HG02973 (cell line): ENCODE measurements at regions not wholly inside any gene's neighbourhood (a gene's known extent, or its start where the extent isn't known, plus 50 kb on each side); places are given as distances from the start of the nearest gene placed in this dataset.

Experiments
- ATAC-seq: cut with Tn5 transposase; IDR thresholded peaks from one replicate; pipeline ENCODE4 v1.9.1; 2021; ENCODE audit warnings: moderate library complexity; ENCODE audit not compliant: unreplicated experiment

DNA sequence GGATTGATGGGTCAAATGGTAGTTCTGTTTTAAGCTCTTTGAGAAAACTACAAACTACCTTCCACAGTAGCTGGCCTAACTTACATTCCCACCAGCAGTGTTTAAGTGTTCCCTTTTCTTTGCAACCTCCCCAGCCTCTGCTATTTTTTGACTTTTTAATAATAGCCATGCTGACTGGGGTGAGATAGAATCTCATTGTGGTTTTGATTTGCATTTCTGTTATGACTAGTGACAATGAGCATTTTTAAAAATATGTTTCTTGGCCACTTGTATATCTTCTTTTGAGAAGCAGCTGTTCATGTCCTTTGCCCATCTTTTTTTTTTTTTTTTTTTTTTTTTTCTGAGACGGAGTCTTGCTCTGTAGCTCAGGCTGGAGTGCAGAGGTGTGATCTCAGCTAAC is 155.2 kb upstream of the BMPER start:
- ATAC-seq = peak; percentile 78

DNA sequence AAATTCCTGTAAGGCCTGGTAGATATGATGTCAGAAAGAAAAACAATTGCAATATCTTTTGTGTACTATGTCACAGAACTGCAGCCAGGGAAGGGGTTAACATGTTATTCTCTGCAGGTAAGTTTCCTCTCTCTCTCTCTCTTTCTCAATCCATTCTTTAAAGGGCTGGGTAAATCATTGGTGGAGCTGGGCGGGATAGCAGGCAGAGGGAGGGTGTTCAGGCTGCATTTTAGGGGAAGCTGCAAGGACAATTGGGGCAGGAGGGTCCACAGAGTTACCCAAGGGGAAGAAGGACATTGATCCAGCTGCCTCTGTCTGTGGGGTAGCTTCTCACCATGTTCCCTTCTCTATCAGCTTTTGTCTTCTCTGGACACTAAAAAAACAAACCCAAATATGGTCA is 153.9 kb upstream of the BMPER start:
- no peak for ATAC-seq

DNA sequence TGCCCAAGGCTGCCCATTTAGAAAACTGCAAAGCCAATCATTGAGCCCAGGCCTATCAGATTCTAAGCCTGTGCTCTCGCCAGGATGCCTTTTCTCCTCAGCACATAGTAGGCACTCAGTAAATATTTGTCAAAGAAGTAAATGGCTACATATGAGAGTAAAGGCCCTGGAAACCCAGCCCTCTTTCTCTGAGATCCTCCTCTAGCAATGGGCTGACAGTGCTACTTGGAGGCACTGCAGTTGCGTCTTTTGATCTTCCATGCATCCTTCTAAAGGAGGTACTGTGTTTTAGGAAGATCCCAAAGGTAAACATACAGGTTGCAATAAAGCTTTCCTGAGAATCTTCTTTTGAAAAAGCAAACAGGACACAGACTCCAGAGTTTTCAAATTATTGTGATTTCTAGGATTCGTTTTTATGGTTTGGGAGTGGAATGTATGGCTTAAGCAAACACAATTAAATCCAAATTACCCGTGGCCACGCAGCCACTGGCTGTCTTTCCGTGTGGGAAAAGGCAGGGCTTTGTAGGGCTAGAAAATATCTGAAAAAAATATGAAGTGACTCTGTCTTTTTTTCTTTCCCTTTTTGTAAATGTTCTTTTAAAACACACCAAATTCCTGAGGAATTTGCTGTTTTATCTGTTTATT is 151.3 kb upstream of the BMPER start:
- ATAC-seq = no peak

DNA sequence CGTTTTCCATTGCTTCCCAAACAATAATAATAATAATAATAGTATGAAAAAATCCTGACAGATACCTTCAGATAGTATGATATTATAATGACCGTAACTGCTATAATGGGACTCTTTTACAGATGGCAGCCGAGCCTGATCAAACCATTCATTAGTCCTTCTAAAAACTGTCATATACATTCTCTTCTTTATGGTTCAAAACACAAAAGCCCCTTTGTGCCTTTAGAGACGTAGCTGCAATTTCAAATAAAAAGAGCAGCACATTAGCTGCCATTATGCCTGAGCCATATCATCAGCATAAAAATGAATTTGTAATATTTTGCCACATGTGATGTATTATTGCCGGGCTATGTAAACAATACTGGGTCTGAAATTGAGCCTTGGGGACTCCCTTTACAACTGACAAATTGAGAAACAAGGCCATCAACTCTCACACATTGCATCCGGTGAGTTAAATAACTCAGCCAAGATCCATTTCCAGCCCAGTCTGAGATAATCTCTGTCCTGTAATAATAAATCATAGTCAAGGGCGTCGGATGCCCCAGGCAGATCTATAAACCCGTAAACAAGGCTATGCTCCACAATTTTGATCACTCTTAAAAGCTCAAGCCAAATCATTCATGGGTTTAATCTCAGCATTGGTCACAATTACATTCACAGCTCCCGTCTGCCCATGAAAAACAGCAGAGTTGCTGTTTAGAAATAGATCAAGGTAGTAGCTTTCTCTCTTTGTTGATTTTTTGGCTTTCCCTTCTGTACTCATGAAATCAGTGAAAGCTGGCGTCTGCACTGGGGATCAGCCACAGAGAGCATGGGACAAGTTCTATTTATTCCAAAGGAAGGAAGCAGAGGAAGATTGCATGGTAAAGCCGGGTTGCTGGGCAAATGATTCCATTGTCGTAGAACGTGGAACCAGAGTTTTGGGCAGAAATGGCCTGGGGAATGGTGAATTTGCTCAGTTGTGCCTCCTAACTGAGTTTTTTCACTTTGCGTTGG is 150.1 kb upstream of the BMPER start:
- ATAC-seq = no peak

DNA sequence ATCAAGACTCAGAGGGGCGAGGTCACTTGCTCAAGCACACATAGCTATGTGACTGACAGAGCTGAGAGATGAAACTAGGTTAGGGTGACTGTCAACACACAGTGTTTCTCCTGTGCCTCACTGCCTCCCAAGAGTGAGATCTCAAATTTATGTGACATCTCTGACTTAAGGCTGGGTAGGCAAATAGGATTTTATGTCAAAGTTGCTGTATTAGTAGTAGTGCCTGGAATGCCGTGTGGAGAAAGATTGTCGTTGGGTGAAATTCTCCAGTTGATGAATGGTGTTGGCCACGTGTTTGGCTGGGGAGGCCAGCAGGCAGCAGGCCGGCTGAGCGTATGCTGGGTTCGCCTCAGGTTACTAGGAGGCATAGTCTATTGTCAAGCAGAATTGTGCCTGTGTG is 148.3 kb upstream of the BMPER start:
- ATAC-seq = no peak

DNA sequence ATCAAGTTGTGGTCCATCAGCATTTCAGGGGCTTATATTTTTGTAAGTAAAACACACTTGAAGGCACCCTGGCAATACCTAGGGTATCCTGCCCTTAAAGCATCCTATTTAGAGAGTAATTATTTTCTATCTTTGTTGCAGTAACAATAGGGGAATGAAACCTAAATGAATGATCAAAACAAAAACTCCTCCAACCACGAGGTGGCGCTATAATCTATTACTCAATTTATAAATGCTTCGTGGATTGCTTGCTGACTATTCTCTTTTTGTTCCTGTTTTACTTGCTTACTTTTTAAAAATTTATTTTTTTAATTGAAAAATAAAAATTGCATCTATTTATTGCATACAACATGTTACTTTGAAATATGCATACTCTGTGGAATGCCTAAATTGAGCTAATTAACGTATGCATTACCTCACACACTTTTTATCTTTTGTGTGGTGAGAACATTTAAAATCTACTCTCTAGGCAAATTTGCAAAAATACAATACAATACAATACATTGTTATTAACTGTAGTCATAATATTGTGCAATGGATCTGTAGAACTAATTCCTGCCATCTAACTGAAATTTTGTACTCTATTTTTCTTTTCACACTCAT is 147.7 kb upstream of the BMPER start:
- ATAC-seq = no peak

DNA sequence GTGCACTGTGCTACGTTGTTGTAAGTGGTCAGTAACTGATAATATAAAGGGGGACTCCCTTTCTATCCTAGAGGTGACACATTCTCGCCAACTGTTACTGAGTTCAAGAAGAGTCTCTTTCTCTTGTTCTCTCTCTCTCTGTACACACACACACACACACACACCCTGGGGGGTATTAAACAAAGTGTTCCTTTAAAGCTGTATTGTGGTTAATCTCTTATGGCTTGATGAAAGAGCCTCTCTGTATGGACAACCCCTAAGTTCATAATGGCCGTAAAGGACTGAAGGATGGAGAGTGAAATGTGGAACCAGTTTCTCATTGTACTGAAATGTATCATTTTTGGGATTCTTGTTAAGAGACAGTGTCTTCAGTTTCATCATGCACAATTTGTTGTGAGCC is 145.2 kb upstream of the BMPER start:
- no peak for ATAC-seq

DNA sequence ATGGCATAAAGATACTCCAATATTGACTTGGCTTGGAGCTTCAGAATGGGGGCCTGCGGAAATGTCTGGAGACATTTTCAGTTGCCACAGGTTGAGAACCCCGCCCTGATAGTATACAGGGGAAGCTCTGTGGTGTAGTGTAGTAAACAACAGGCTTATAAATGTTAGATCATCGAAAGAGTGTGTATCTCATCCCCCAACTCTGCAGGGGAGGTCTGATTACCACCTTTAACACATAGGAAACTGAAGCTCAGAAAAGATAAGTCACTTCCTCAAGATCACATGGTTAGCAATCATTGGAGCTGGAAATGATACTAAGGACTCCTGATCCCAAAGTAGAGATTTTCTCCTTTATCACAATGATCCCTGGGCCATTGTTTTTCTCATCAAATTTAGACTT is 144.5 kb upstream of the BMPER start:
- no peak for ATAC-seq

DNA sequence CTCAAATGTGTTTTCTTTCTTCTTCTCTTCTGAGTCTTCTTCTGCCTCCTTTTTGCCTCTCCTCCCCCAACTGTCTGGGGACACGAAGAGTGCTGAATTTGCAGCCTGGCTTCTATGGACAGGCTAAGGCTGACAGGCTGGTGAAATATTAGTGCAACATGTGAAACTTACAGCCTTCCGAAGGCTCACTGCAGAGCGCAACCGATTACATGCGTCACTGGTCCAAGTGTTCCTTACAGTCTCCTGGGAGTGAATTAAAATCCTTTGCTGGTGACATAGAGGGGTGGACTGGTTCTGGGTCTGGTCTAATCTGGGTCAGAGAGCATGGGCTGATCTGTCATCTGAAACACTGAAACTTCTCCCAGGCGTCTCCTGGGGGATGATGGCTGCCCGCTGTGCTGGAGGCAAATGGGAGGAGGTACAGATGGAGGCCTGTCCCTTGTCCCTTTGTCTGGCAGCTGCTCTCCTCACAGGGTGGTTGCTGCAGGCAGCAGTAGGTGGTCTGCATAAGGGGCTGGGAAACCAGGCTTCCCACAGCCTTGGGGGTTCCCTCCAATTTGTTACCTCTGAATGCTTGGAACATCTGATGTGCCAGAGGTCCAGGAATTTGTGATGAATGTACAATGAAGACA is 143.8 kb upstream of the BMPER start:
- ATAC-seq = no peak

DNA sequence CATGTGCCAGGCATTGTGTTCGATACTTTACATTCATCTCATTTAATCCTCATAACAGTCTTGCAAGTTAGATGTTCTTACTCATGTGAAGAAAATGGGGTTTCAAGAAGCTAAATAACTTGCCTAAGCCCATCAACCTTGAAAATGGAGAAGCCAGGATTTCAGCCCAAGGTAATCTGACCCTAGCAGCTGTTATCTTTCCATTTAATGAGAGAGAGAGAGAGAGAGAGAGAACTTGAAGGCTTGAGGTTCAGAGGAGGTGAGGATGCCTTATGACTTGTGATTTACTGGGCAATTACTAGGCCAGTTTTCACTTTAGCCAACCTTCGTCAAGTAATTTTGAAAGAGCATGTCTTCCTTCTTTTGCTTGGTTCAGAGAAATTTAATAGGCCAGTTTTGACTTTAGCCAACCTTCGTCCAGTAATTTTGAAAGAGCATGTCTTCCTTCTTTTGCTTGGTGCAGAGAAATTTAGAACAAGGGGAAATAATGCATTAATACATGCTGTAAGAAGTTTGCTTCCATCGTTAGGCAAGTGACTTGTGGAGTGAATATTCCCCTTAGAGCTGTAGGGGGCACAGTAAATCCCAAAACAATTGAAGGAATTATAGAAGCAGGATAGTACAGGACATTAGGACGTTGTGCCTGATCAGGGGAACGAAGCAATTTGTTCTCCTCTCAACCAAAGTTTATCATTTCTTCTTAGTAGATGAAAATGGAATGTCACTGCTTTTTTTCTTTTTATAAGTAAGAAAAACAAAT is 143.0 kb upstream of the BMPER start:
- no peak for ATAC-seq

DNA sequence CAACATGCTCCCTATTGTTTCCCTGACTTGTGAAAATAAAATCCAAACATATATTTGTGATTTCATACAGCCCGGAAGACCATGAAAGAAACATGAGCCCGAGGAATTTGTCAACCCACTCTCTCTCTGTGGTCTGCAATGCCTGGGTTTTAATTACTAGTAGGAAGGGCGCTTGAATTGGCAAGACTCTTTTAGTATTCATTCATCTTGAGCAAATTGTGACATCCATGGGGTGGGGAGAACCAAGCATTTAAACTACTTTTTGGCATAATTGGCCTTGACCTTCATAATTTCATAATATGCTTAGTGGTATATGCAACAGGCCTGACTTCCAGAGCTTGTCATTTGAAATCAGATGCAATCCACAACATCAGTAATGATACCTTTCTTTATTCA is 142.4 kb upstream of the BMPER start:
- ATAC-seq = no peak

DNA sequence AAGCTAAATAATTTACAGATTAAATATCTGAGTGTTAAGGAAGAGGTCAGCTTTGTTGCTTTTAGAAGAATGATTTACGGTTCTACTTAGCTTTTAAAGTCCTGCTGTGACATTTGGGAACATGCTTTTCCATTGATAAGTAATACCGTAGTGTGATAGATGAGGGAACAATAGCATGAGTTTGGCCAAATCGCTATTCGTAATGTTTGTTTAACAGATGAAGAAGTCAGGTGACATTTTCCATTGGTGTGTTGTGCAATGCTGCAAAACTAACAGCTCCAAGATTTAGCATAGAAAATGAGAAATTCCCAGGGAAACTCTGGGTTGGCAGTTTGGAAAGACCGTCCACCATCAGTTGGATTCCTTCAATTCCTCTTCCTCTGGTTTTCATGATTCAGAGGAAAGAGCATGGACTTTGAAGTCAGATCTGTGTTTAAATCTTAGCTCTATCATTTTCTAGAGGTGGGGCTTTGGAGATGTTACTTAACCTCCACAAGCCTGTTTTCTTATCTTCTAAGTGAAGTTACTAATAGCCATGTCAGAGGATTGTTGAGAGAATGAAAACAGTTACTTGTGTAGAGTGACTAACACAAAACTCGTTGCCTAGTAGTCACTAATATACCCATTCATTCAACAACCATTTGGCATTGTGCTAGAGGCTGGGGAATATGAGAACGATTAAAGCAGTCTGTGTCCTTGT is 140.4 kb upstream of the BMPER start:
- no peak for ATAC-seq

DNA sequence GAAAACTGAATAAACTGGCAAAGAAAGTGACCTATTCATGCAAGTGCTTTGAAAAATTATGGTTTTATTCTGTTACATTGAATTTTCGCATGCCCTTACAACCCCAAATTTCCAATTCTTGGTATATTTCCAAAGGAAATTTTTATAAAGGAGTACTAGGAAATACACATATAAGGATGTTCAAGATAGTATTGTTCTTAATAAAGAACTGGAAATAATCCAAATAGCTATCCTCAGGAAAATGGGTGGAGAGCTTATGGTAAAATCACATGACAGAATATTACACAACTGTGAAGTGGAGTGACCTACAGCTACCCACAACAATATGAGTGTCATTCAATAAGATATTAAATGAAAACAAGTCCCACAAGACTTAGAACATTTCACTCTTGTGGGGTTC is 138.9 kb upstream of the BMPER start:
- no peak for ATAC-seq

DNA sequence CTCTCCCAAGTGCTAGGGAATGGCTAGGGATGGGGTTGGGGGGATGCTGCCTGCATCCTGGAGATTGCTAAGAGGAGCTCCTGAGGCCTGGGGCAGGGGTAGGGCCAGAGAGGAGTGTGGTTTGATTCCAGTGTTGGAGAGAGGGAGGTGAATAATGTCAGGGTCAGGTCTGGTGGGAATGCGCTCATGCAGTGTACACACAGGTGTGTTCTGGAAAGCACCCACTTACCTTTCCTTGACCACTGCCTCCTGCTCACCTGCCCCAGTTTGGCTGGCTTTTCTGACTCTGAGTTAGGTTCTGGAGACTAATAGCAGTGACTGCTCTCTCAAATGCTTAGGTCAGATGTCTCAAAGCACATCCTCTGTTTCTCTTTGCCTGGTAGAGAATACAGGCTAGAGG is 135.4 kb upstream of the BMPER start:
- no peak for ATAC-seq

DNA sequence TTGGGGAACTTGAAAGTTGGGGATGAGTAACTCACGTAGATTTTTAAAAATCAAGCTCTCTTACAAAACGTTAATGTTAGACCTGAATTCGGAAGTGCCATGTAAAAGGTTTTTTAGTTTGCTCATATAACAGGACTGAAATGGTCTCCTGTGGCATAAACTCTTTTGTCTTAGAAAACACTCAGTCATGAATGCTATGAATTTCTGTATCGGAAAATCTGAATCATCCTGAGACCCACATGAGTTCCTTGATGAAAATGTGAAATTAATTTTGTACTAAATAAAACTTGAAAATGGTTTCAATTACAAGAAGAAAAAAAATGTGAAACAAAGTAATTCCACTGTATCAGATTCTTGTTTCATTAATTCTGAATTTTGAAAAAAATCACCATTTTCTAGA is 134.8 kb upstream of the BMPER start:
- ATAC-seq = no peak

DNA sequence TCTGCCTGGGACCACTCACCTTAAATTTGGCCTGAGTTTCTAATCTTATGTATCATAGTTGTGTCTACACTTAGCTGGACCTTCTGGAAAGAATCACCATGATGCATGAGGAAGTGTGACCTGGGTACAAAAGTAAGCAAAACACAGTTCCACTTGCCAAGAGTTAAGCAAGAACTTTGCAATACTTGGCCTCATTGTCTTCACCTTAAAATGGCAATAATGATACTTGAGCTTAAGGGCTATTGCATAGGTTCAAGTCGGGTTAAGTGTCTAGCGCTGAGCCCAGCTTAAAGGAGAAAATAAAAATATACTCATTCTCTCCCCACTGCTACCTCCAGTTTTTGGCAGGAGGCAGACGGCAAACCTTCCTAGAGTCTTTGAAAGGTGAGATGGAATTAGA is 133.9 kb upstream of the BMPER start:
- ATAC-seq = no peak

DNA sequence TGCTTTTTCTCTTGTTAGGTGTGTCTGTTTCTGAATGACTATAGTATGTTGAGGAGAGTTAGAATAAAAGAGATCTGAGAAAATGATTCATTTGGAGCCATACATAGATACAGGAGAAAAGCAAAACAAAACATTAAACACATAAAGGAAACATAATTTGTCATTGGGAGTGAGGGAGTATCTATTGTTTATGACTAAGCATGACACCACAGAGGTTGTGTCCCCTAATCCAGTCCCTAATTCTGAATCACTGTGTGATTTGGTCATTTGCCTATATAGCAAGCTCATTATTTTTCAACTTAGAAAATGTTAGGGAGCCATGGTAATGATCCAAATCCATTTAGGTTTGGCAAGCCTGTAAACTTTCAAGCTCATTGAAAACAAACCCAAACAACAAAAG is 132.3 kb upstream of the BMPER start:
- no peak for ATAC-seq

DNA sequence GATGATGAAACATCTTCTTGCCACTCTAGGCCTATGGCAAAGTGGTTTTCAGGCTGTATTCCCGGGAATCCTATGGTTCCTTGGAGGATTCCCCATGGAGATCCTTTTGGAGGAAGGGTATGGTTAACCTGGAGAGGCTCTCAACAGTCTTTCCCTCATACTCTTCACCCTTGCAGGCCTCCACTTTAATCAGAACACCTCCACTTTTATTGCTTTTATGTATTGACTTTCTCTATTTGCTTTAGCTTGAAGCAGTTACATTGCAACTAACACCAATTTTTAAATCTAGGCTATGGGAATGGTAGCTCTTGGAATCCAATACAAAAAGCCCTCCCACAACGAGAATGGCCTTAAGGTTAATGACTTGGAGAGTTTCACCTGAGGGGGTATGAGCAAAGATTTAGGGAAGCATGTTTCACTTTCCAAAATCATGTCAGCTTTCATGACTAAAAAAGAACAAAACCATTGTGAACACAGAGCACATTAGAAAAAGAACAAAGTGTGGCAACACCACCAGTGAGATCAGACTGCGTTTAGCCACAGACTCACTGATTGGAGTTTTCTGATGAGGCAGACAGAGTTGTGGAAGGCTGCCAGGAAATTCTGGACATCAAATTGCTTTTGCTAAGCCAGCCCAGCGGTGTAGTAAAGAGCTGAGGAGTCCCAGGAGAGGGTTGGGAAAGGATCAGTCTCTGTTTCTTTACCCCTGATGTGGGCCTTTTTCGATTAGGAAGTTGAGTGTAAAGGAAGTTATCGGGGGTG is 130.4 kb upstream of the BMPER start:
- ATAC-seq = no peak

DNA sequence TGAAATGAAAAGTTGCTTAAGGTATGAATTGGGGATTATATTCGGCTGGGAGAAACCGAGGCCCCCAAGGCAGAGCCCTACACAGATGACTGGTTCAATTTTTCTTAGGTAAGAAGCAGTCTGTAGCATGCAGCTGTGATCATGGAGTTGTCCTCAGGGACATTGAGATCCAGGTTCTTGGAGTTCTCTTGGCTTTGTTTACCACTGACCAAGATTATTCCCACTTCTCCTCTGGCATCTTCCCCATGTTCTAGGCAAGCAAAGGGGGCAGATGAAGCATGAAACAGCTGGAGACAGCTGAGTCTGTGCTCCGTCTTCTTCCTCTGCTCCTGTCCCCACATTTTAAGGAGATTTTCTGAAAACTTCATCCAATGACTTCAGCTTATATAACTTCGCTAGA is 129.5 kb upstream of the BMPER start:
- ATAC-seq = no peak

DNA sequence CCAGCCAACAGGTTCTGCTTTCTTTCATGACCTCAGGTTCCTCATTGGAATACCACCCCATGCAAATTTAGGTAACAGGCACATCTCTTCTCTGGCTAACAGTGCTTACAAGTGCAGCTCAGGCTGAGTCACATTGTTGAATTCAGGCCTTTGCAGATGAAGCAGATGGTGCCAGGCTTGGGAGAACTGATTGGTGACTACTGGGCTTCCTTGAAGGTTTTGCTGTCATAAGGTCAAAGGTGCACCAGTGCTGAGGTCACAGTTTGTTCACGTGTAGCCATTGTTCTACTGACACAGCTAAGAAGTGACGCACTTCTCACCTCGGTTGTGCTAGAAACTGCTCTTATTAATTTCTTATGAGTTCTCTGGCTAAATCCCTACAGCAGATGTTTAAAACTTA is 128.6 kb upstream of the BMPER start:
- ATAC-seq = no peak
